ENCODE measurements at regions not wholly inside any gene's neighbourhood (a gene's known extent, or its start where the extent isn't known, plus 50 kb on each side); places are given as distances from the start of the nearest gene placed in this dataset.

DNA sequence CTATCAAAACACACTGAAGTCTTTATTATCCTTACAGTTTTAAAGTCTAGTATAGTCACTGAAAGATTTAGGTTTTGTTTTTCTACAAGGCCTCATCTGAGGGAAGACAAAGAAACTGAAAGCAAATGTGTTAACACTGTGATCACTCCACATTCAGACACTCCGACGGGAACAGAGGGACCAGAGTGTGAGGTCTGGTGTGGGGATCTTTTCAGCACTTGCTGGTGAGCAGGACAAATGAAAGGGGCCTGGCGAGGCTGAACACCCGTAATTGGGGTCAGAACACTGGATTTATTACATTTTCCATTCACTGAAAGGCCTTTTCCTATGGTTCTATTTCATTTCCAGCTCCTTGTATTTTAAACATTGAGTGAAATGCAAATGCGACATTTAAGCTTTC, 910.5 kb downstream of the CDH11 start:
- no peak for DNase-seq (ENCODE audit: low read depth, low spot score)
- no peaks in the 10 kb centered on the region for H3K36me3 ChIP-seq (ENCODE audit: control insufficient read depth in 2 of 2, extremely low read depth in 1 of 2, insufficient read depth in 2 of 2, low read length in 2 of 2)
- no peak for TF ChIP-seq CTCF (optimal IDR thresholded peaks at IDR 0.05 in 1 of 3, IDR thresholded peaks at IDR 0.05 in 1 of 3, conservative IDR thresholded peaks at IDR 0.05 in 1 of 3; ENCODE audit: extremely low read depth in 1 of 3, insufficient read depth in 2 of 3, low read length in 3 of 3)
- no peak for TF ChIP-seq EZH2 (IDR thresholded peaks at IDR 0.05; ENCODE audit: low read length)
- dilution Hi-C loops (cut with MboI; ENCODE audit: extremely low pct_ligation_motif_present, low sequenced_read_pairs), result no loop called here
- FAIRE-seq, result no peak
- H2AFZ ChIP-seq (ENCODE audit: control insufficient read depth, low read length), result no peak overlapping the region
- no peak overlapping the region for H3K9ac ChIP-seq (ENCODE audit: control insufficient read depth, extremely low read depth, insufficient read depth, low read length)
- no peaks in the 10 kb centered on the region for H3K9me3 ChIP-seq (ENCODE audit: control insufficient read depth, low read depth, low read length)
- no peak overlapping the region for H3K4me3 ChIP-seq (ENCODE audit: control insufficient read depth in 2 of 3, extremely low read depth in 1 of 3, insufficient read depth in 2 of 3, low read depth in 1 of 3, low read length in 3 of 3)
- no peak overlapping the region for H3K27ac ChIP-seq (ENCODE audit: control insufficient read depth, insufficient read depth, low read length)
- H3K4me1 ChIP-seq (ENCODE audit: control insufficient read depth, extremely low read depth, insufficient read depth, low read length), result no peaks in the 10 kb centered on the region
- no peaks in the 10 kb centered on the region for H3K9me1 ChIP-seq (ENCODE audit: control insufficient read depth, extremely low read depth, insufficient read depth, low read length)
- no peaks in the 10 kb centered on the region for H3K79me2 ChIP-seq (ENCODE audit: control insufficient read depth, insufficient read depth, low read length)
- H3K4me2 ChIP-seq (ENCODE audit: control insufficient read depth, extremely low read depth, insufficient read depth, low read depth, low read length), result no peak overlapping the region
- H4K20me1 ChIP-seq (ENCODE audit: control insufficient read depth, extremely low read depth, insufficient read depth, low read length), result no peaks in the 10 kb centered on the region
- H3K27me3 ChIP-seq (ENCODE audit: control insufficient read depth, extremely low read depth, insufficient read depth, low read length), result no peaks in the 10 kb centered on the region

- no peak for FAIRE-seq
- TF ChIP-seq CTCF (optimal IDR thresholded peaks at IDR 0.05 in 1 of 3, IDR thresholded peaks at IDR 0.05 in 1 of 3, conservative IDR thresholded peaks at IDR 0.05 in 1 of 3; ENCODE audit: extremely low read depth in 1 of 3, insufficient read depth in 2 of 3, low read length in 3 of 3), result no peak
- no peak for TF ChIP-seq EZH2 (IDR thresholded peaks at IDR 0.05; ENCODE audit: low read length)
- H3K4me1 ChIP-seq (ENCODE audit: control insufficient read depth, extremely low read depth, insufficient read depth, low read length), result no peaks in the 10 kb centered on the region
- no peaks in the 10 kb centered on the region for H3K27me3 ChIP-seq (ENCODE audit: control insufficient read depth, extremely low read depth, insufficient read depth, low read length)
- H3K4me3 ChIP-seq (ENCODE audit: control insufficient read depth in 2 of 3, extremely low read depth in 1 of 3, insufficient read depth in 2 of 3, low read depth in 1 of 3, low read length in 3 of 3), result no peak overlapping the region
- H3K9me3 ChIP-seq (ENCODE audit: control insufficient read depth, low read depth, low read length), result no peaks in the 10 kb centered on the region
- no peaks in the 10 kb centered on the region for H3K36me3 ChIP-seq (ENCODE audit: control insufficient read depth in 2 of 2, extremely low read depth in 1 of 2, insufficient read depth in 2 of 2, low read length in 2 of 2)
- H4K20me1 ChIP-seq (ENCODE audit: control insufficient read depth, extremely low read depth, insufficient read depth, low read length), result no peaks in the 10 kb centered on the region
- H3K4me2 ChIP-seq (ENCODE audit: control insufficient read depth, extremely low read depth, insufficient read depth, low read depth, low read length), result no peak overlapping the region
- dilution Hi-C loops (cut with MboI; ENCODE audit: extremely low pct_ligation_motif_present, low sequenced_read_pairs), result no loop called here
- no peak overlapping the region for H2AFZ ChIP-seq (ENCODE audit: control insufficient read depth, low read length)
- H3K79me2 ChIP-seq (ENCODE audit: control insufficient read depth, insufficient read depth, low read length), result no peaks in the 10 kb centered on the region
- no peak for DNase-seq (ENCODE audit: low read depth, low spot score)
- no peak overlapping the region for H3K27ac ChIP-seq (ENCODE audit: control insufficient read depth, insufficient read depth, low read length)
- no peak overlapping the region for H3K9ac ChIP-seq (ENCODE audit: control insufficient read depth, extremely low read depth, insufficient read depth, low read length)
- H3K9me1 ChIP-seq (ENCODE audit: control insufficient read depth, extremely low read depth, insufficient read depth, low read length), result no peaks in the 10 kb centered on the region
These were observed 915.0 kb downstream of the CDH11 start for GRCh38 chr16:64206862-64207261.

Data from keratinocyte (primary cell).